ENCODE measurements at regions not wholly inside any gene's neighbourhood (a gene's known extent, or its start where the extent isn't known, plus 50 kb on each side); places are given as distances from the start of the nearest gene placed in this dataset.

DNA sequence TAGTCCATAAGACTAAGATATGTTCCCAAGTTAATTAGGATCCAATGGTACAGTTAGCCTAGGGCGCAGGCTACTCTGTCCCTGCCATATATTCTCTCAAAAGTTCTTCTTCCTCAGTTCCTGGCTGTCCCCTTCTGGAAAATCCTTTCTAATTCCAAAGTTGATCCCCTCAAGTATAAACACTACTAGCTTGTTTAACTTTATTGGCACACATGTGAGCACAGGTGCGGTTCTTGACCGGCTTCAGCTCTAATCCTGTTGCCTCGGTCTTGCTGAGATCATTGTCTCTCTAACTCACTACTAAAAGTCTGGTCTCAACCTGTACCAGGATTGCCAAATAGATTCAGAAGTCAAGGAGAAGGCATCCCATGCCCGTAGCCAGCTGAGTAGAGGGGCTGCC, 89.0 kb downstream of the SEMA4F start:
- no peak for TF ChIP-seq JUN (CRISPR knock-in tag; IDR thresholded peaks at IDR 0.05)
- no peak for TF ChIP-seq SP1 (CRISPR knock-in tag; conservative IDR thresholded peaks at IDR 0.05)
- TF ChIP-seq ESRRA (CRISPR knock-in tag; IDR thresholded peaks at IDR 0.05; ENCODE audit: borderline replicate concordance): no peak
- TF ChIP-seq, protein P1, sequence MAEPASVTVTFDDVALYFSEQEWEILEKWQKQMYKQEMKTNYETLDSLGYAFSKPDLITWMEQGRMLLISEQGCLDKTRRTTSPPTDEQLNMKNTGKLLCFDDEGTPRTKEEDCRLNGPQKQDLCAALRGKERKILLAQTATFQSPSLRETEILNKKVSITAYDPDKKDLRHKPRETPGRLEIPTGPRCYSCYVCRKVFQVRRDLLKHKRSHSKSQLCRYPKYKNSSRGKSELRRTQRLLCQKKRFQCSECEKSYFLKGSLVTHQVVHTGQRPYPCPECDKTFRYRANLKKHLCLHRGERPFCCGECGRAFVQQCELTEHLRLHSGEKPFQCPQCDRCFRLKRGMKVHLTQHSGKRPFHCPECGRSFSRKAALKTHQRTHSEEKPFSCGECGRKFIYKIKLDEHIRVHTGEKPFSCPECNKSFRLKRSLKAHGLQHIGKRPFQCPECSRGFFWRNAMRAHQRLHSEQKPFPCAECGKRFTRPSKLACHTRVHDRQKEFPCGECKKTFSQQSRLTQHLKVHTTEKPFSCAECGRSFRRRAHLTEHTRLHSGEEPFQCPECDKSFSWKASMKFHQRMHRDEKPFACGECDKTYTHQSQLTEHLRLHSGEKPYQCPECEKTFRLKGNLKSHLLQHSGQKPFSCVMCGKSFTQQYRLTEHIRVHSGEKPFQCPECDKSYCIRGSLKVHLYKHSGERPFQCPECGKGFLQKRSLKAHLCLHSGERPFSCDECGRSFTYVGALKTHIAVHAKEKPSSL (CRISPR knock-in tag; conservative IDR thresholded peaks at IDR 0.05): no peak
- no peak for TF ChIP-seq SMAD3 (CRISPR knock-in tag; IDR thresholded peaks at IDR 0.05; ENCODE audit: borderline replicate concordance)
- no peak for TF ChIP-seq NR3C1 (CRISPR knock-in tag; conservative IDR thresholded peaks at IDR 0.05; ENCODE audit: low read depth)
- TF ChIP-seq, protein P2, sequence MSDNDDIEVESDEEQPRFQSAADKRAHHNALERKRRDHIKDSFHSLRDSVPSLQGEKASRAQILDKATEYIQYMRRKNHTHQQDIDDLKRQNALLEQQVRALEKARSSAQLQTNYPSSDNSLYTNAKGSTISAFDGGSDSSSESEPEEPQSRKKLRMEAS (CRISPR knock-in tag; IDR thresholded peaks at IDR 0.05): no peak
